Right lobe of liver (tissue), 4 donors: ENCODE measurements at regions not wholly inside any gene's neighbourhood (a gene's known extent, or its start where the extent isn't known, plus 50 kb on each side); places are given as distances from the start of the nearest gene placed in this dataset.

ENCODE experiments used
- POLR2A ChIP-seq: fragments of 450-650 bp; IDR thresholded peaks from one replicate; pipeline ENCODE4 v1.6.1; 2017; ENCODE audit warnings: antibody characterized with exemption, mild to moderate bottlenecking
- TF ChIP-seq, protein P1 (sequence below), 4 donors: fragments of 200-600 bp in 3 of 4; fragments of 450-650 bp in 1 of 4; IDR thresholded peaks; one replicate each; pipeline versions ENCODE4 v1.5.1 to v1.8.0; 2016 to 2022; ENCODE audit warnings: antibody characterized with exemption in 4 of 4, mild to moderate bottlenecking in 2 of 4
- donor health status: DM: no; HTN: no; CAD: no.
- donor health status: DM: no; HTN: no; CAD: no.
- donor health status: DM: no; HTN: yes; CAD: no.

- no peak for TF ChIP-seq POLR2A
- TF ChIP-seq, protein P1, sequence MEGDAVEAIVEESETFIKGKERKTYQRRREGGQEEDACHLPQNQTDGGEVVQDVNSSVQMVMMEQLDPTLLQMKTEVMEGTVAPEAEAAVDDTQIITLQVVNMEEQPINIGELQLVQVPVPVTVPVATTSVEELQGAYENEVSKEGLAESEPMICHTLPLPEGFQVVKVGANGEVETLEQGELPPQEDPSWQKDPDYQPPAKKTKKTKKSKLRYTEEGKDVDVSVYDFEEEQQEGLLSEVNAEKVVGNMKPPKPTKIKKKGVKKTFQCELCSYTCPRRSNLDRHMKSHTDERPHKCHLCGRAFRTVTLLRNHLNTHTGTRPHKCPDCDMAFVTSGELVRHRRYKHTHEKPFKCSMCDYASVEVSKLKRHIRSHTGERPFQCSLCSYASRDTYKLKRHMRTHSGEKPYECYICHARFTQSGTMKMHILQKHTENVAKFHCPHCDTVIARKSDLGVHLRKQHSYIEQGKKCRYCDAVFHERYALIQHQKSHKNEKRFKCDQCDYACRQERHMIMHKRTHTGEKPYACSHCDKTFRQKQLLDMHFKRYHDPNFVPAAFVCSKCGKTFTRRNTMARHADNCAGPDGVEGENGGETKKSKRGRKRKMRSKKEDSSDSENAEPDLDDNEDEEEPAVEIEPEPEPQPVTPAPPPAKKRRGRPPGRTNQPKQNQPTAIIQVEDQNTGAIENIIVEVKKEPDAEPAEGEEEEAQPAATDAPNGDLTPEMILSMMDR (IDR thresholded peaks at IDR 0.05), result no peak
These were observed 258.9 kb upstream of the CFAP20DC start for GRCh38 chr3:59308684-59309083.
